ENCODE measurements at regions not wholly inside any gene's neighbourhood (a gene's known extent, or its start where the extent isn't known, plus 50 kb on each side); places are given as distances from the start of the nearest gene placed in this dataset.

DNA sequence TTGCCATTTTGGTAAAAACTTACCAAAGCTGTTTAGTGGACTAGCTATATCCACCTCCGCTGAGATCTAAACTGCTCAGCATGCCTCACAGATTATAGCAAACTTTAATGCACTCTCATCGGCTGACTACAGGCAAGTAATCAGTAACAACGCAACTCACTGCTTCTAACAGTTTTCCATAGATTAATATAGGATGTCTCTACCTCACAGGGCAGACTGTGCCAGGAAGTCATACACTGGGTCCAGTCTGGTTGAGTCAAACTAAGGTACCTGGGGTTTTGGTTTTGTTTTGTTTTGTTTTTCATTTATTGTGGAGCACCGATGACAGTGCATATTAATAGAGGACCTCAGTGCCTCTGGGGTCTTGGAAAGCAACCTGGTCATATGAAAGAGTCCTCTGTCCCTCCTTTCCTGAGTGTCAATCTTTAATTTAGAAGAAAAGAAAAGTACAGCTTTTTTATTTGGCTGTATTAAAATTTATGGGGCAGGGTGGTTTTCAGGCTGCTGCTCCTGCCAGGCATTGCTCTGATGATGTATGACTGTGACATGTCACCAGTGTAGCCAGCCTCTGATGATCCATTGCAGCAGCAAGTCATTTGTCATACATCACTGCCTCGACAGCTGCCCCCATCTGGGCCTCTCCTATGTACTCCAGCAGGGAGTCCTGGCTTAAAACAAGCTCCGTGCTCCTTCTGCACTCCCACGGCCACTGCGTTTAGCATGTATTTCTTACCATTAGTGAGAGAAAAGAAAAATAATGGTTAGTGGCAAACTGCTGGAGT lies 854.1 kb downstream of the KCNJ2 start:
- in situ Hi-C loops (cut with MboI; ENCODE audit: low sequenced_read_pairs) (no loop called here), intact Hi-C loops (cut with micrococcal nuclease) (no loop called here), dilution Hi-C loops (cut with HindIII; ENCODE audit: low sequenced_read_pairs, unreplicated experiment) (no loop called here)
- Histone ChIP-seq H3K27me3 (ENCODE audit: control insufficient read depth, insufficient read depth, low read length) (no peaks in the 10 kb centered on the region), H3K14ac (replicated peaks; ENCODE audit: low read depth, low read length) (no peak overlapping the region), H3K4me3 (ENCODE audit: insufficient read depth, low read depth, low read length) (no peak overlapping the region), H2AK9ac (replicated peaks; ENCODE audit: low read depth, low read length, poor library complexity) (no peak overlapping the region), H3K9me1 (ENCODE audit: insufficient read depth, low read length) (no peaks in the 10 kb centered on the region), H4K5ac (ENCODE audit: low read depth, low read length) (no peak overlapping the region), H3K18ac (ENCODE audit: low read depth, low read length) (no peak overlapping the region), H3K9ac (ENCODE audit: low read depth, low read length) (no peak overlapping the region), H3K27ac (ENCODE audit: insufficient read depth, low read length) (no peak overlapping the region), H3K4me2 (ENCODE audit: low read depth, low read length) (no peak overlapping the region), H2BK15ac (ENCODE audit: low read depth, low read length) (no peak overlapping the region), H2BK20ac (ENCODE audit: low read depth, low read length) (no peak overlapping the region), H3K4me1 (ENCODE audit: control insufficient read depth, insufficient read depth, low read length) (peaks cover 1% of the 10 kb centered on the region; the same call in 1 of the 2 replicates), H3K79me1 (ENCODE audit: low read depth in 1 of 2, low read length in 2 of 2) (no peaks in the 10 kb centered on the region), H4K91ac (ENCODE audit: insufficient read depth, low read depth, low read length) (no peak overlapping the region), H2BK120ac (ENCODE audit: low read depth, low read length) (no peak overlapping the region), H3K36me3 (ENCODE audit: control insufficient read depth, insufficient read depth, low read length) (no peaks in the 10 kb centered on the region), H3K4ac (ENCODE audit: low read depth, low read length) (no peak overlapping the region), H3K9me3 (ENCODE audit: control insufficient read depth, insufficient read depth, low read length) (no peaks in the 10 kb centered on the region), H2AK5ac (ENCODE audit: low read depth, low read length) (no peak overlapping the region), H2BK5ac (ENCODE audit: low read depth, low read length, poor library complexity, severe bottlenecking) (no peak overlapping the region), H4K20me1 (ENCODE audit: insufficient read depth, low read length) (no peaks in the 10 kb centered on the region), H3K23ac (ENCODE audit: low read depth, low read length) (no peak overlapping the region), H4K8ac (ENCODE audit: low read depth in 2 of 2, low read length in 2 of 2) (no peak overlapping the region), H3K56ac (ENCODE audit: extremely low read depth, insufficient read depth, low read length) (no peak overlapping the region), H2AFZ (replicated peaks; ENCODE audit: low read length, poor library complexity) (peak overlapping the region; percentile 34)
- no TSS peak for BruUV-seq (replicated peaks)
- no CpG with 5 or more reads among the region's 8 CpGs for WGBS, 2 experiments (ENCODE audit: extremely low coverage in 2 of 2, insufficient read length in 1 of 2)
- DNase-seq (no peak), ATAC-seq (ENCODE audit: low read depth) (no peak)
- POLR2A ChIA-PET (ENCODE audit: unreplicated experiment) = no interaction called here
- TF ChIP-seq SMC3 (IDR thresholded peaks at IDR 0.05; ENCODE audit: low read depth, low read length) (no peak), POLR2A (IDR thresholded peaks at IDR 0.05; ENCODE audit: low read depth, low read length) (no peak), RFX5 (IDR thresholded peaks at IDR 0.05; ENCODE audit: low read depth, low read length) (no peak), MAZ (IDR thresholded peaks at IDR 0.05; ENCODE audit: borderline replicate concordance, low read depth, low read length) (no peak), RAD21 (IDR thresholded peaks at IDR 0.05; ENCODE audit: low read length) (no peak), FOS (IDR thresholded peaks at IDR 0.05; ENCODE audit: low read depth, low read length) (no peak), BHLHE40 (IDR thresholded peaks at IDR 0.05; ENCODE audit: low read depth, low read length) (no peak), CHD1 (IDR thresholded peaks at IDR 0.05; ENCODE audit: low read depth, low read length) (no peak), CEBPB (IDR thresholded peaks at IDR 0.05; ENCODE audit: low read depth, low read length) (no peak), MXI1 (IDR thresholded peaks at IDR 0.05; ENCODE audit: borderline replicate concordance, low read depth, low read length) (no peak), NFE2L2 (IDR thresholded peaks at IDR 0.05; ENCODE audit: low read depth, low read length) (no peak), RCOR1 (IDR thresholded peaks at IDR 0.05; ENCODE audit: insufficient replicate concordance, low read length) (no peak)
- TF ChIP-seq, protein P1, sequence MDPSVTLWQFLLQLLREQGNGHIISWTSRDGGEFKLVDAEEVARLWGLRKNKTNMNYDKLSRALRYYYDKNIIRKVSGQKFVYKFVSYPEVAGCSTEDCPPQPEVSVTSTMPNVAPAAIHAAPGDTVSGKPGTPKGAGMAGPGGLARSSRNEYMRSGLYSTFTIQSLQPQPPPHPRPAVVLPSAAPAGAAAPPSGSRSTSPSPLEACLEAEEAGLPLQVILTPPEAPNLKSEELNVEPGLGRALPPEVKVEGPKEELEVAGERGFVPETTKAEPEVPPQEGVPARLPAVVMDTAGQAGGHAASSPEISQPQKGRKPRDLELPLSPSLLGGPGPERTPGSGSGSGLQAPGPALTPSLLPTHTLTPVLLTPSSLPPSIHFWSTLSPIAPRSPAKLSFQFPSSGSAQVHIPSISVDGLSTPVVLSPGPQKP (IDR thresholded peaks at IDR 0.05; ENCODE audit: borderline replicate concordance, low read depth, low read length) = no peak
- TF ChIP-seq, protein P2, sequence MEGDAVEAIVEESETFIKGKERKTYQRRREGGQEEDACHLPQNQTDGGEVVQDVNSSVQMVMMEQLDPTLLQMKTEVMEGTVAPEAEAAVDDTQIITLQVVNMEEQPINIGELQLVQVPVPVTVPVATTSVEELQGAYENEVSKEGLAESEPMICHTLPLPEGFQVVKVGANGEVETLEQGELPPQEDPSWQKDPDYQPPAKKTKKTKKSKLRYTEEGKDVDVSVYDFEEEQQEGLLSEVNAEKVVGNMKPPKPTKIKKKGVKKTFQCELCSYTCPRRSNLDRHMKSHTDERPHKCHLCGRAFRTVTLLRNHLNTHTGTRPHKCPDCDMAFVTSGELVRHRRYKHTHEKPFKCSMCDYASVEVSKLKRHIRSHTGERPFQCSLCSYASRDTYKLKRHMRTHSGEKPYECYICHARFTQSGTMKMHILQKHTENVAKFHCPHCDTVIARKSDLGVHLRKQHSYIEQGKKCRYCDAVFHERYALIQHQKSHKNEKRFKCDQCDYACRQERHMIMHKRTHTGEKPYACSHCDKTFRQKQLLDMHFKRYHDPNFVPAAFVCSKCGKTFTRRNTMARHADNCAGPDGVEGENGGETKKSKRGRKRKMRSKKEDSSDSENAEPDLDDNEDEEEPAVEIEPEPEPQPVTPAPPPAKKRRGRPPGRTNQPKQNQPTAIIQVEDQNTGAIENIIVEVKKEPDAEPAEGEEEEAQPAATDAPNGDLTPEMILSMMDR (conservative IDR thresholded peaks at IDR 0.05; ENCODE audit: low read depth, low read length) = no peak
- TF ChIP-seq, protein P3, sequence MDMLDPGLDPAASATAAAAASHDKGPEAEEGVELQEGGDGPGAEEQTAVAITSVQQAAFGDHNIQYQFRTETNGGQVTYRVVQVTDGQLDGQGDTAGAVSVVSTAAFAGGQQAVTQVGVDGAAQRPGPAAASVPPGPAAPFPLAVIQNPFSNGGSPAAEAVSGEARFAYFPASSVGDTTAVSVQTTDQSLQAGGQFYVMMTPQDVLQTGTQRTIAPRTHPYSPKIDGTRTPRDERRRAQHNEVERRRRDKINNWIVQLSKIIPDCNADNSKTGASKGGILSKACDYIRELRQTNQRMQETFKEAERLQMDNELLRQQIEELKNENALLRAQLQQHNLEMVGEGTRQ (IDR thresholded peaks at IDR 0.05; ENCODE audit: low read depth, low read length) = no peak
- CTCF ChIA-PET = no interaction called here

All from IMR-90 (cell line).